ENCODE measurements at regions not wholly inside any gene's neighbourhood (a gene's known extent, or its start where the extent isn't known, plus 50 kb on each side); places are given as distances from the start of the nearest gene placed in this dataset.
A peak's percentile ranks its signal among the peaks of the same experiment; 100 is the strongest.

DNA sequence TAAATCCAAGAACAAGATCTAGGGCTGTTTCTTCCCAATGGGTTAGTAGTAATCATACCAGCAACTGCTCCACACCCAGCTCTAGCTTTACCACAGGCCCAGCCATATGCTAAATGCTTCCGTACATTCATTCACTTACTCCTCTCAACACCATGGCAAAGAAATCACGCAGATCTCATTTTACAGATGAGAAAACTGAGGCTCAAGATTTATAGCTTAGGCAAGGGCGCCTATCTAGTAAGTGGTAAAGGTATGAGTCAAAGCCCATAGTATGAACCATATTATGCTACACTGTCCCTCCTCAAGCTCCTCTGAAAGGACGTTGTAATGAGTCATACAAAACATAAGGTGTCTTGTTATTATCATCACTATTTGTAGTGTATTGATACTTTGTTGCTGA is 82.2 kb downstream of the NIBAN1 start (continued):
- TF ChIP-seq MTA3 (IDR thresholded peaks at IDR 0.05; ENCODE audit: borderline replicate concordance, low read length) (0 out of 2 replicates have a peak, but pooled peaks have one; percentile 40), EZH2 (IDR thresholded peaks at IDR 0.05; ENCODE audit: borderline replicate concordance, control insufficient read depth, low read depth, low read length) (no peak), KAT2A (conservative IDR thresholded peaks at IDR 0.05; ENCODE audit: control insufficient read depth, low read depth, low read length) (no peak), JUNB (IDR thresholded peaks at IDR 0.05) (peak; percentile 76; the same call in 1 of the 2 replicates), SMAD1 (IDR thresholded peaks at IDR 0.05; ENCODE audit: low read depth, partially characterized antibody) (no peak), ATF7 (IDR thresholded peaks at IDR 0.05; ENCODE audit: low read depth) (no peak), ZSCAN29 (IDR thresholded peaks at IDR 0.05) (no peak), NR2C1 (IDR thresholded peaks at IDR 0.05) (no peak), FOXM1 (IDR thresholded peaks at IDR 0.05; ENCODE audit: low read depth, low read length) (0 out of 2 replicates have a peak, but pooled peaks have one; percentile 56), PAX8 (IDR thresholded peaks at IDR 0.05) (no peak), RBBP5 (conservative IDR thresholded peaks at IDR 0.05) (no peak), HDGF (IDR thresholded peaks at IDR 0.05) (no peak), PAX5 (IDR thresholded peaks at IDR 0.05; ENCODE audit: borderline replicate concordance, low read depth, low read length) (no peak), RAD51 (IDR thresholded peaks at IDR 0.05) (no peak), GATAD2B (conservative IDR thresholded peaks at IDR 0.05; ENCODE audit: low read depth) (no peak), SMC3 (IDR thresholded peaks at IDR 0.05; ENCODE audit: borderline replicate concordance, low read length) (no peak), RUNX3 (IDR thresholded peaks at IDR 0.05; ENCODE audit: low read length) (peak; percentile 46; the same call in 1 of the 2 replicates)
- TF ChIP-seq, protein P1, sequence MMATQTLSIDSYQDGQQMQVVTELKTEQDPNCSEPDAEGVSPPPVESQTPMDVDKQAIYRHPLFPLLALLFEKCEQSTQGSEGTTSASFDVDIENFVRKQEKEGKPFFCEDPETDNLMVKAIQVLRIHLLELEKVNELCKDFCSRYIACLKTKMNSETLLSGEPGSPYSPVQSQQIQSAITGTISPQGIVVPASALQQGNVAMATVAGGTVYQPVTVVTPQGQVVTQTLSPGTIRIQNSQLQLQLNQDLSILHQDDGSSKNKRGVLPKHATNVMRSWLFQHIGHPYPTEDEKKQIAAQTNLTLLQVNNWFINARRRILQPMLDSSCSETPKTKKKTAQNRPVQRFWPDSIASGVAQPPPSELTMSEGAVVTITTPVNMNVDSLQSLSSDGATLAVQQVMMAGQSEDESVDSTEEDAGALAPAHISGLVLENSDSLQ (IDR thresholded peaks at IDR 0.05): no peak
- TF ChIP-seq, protein P2, sequence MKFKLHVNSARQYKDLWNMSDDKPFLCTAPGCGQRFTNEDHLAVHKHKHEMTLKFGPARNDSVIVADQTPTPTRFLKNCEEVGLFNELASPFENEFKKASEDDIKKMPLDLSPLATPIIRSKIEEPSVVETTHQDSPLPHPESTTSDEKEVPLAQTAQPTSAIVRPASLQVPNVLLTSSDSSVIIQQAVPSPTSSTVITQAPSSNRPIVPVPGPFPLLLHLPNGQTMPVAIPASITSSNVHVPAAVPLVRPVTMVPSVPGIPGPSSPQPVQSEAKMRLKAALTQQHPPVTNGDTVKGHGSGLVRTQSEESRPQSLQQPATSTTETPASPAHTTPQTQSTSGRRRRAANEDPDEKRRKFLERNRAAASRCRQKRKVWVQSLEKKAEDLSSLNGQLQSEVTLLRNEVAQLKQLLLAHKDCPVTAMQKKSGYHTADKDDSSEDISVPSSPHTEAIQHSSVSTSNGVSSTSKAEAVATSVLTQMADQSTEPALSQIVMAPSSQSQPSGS (IDR thresholded peaks at IDR 0.05; ENCODE audit: low read length): 0 out of 2 replicates have a peak, but pooled peaks have one; percentile 37
- TF ChIP-seq, protein P3, sequence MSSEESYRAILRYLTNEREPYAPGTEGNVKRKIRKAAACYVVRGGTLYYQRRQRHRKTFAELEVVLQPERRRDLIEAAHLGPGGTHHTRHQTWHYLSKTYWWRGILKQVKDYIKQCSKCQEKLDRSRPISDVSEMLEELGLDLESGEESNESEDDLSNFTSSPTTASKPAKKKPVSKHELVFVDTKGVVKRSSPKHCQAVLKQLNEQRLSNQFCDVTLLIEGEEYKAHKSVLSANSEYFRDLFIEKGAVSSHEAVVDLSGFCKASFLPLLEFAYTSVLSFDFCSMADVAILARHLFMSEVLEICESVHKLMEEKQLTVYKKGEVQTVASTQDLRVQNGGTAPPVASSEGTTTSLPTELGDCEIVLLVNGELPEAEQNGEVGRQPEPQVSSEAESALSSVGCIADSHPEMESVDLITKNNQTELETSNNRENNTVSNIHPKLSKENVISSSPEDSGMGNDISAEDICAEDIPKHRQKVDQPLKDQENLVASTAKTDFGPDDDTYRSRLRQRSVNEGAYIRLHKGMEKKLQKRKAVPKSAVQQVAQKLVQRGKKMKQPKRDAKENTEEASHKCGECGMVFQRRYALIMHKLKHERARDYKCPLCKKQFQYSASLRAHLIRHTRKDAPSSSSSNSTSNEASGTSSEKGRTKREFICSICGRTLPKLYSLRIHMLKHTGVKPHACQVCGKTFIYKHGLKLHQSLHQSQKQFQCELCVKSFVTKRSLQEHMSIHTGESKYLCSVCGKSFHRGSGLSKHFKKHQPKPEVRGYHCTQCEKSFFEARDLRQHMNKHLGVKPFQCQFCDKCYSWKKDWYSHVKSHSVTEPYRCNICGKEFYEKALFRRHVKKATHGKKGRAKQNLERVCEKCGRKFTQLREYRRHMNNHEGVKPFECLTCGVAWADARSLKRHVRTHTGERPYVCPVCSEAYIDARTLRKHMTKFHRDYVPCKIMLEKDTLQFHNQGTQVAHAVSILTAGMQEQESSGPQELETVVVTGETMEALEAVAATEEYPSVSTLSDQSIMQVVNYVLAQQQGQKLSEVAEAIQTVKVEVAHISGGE (CRISPR knock-in tag; IDR thresholded peaks at IDR 0.05): no peak
- TF ChIP-seq, protein P4, sequence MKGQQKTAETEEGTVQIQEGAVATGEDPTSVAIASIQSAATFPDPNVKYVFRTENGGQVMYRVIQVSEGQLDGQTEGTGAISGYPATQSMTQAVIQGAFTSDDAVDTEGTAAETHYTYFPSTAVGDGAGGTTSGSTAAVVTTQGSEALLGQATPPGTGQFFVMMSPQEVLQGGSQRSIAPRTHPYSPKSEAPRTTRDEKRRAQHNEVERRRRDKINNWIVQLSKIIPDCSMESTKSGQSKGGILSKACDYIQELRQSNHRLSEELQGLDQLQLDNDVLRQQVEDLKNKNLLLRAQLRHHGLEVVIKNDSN (IDR thresholded peaks at IDR 0.05; ENCODE audit: borderline replicate concordance, extremely low read length, insufficient read depth, low read depth, low read length): no peak
- TF ChIP-seq, protein P5, sequence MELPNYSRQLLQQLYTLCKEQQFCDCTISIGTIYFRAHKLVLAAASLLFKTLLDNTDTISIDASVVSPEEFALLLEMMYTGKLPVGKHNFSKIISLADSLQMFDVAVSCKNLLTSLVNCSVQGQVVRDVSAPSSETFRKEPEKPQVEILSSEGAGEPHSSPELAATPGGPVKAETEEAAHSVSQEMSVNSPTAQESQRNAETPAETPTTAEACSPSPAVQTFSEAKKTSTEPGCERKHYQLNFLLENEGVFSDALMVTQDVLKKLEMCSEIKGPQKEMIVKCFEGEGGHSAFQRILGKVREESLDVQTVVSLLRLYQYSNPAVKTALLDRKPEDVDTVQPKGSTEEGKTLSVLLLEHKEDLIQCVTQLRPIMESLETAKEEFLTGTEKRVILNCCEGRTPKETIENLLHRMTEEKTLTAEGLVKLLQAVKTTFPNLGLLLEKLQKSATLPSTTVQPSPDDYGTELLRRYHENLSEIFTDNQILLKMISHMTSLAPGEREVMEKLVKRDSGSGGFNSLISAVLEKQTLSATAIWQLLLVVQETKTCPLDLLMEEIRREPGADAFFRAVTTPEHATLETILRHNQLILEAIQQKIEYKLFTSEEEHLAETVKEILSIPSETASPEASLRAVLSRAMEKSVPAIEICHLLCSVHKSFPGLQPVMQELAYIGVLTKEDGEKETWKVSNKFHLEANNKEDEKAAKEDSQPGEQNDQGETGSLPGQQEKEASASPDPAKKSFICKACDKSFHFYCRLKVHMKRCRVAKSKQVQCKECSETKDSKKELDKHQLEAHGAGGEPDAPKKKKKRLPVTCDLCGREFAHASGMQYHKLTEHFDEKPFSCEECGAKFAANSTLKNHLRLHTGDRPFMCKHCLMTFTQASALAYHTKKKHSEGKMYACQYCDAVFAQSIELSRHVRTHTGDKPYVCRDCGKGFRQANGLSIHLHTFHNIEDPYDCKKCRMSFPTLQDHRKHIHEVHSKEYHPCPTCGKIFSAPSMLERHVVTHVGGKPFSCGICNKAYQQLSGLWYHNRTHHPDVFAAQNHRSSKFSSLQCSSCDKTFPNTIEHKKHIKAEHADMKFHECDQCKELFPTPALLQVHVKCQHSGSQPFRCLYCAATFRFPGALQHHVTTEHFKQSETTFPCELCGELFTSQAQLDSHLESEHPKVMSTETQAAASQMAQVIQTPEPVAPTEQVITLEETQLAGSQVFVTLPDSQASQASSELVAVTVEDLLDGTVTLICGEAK (IDR thresholded peaks at IDR 0.05; ENCODE audit: borderline replicate concordance): peak; percentile 21; the same call in 1 of the 2 replicates

Data from GM12878 (cell line).